ENCODE measurements at regions not wholly inside any gene's neighbourhood (a gene's known extent, or its start where the extent isn't known, plus 50 kb on each side); places are given as distances from the start of the nearest gene placed in this dataset.
A peak's percentile ranks its signal among the peaks of the same experiment; 100 is the strongest.

DNA sequence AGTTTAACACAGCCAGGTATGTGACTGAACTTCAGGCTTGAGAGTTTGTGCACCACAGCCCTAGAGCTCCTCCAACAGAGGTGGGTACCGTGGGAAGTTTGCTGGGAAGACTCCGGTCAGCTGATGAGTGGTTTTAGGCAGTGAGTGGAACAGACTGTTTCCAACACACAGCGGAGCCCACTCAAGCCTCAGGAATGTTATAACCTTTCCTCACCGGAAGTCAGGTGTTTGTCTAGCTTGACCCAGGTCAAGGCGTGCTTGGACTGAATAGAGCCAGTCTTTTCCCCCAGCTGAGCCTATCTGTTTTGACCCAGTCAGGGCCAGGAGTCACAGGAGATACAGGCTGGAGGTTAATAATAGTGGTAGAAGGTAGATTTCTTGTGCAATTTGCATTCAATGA is 138.4 kb upstream of the PARP11 start (continued):
- TF ChIP-seq ZNF362 (CRISPR knock-in tag; IDR thresholded peaks at IDR 0.05; ENCODE audit: borderline replicate concordance) (peak; percentile 78; the same call in 1 of the 2 replicates), MATR3 (CRISPR knock-in tag; IDR thresholded peaks at IDR 0.05) (no peak), KMT2A (CRISPR knock-in tag; IDR thresholded peaks at IDR 0.05) (no peak), KLF11 (CRISPR knock-in tag; IDR thresholded peaks at IDR 0.05) (no peak), ISL2 (CRISPR knock-in tag; IDR thresholded peaks at IDR 0.05) (peak; percentile 83), KAT8 (CRISPR knock-in tag; IDR thresholded peaks at IDR 0.05) (0 out of 2 replicates have a peak, but pooled peaks have one; percentile 37), ZMYM3 (CRISPR knock-in tag; IDR thresholded peaks at IDR 0.05) (peak; percentile 74; the same call in 1 of the 2 replicates), KDM3A (CRISPR knock-in tag; IDR thresholded peaks at IDR 0.05; ENCODE audit: low read depth) (peak; percentile 68; the same call in 1 of the 2 replicates), ZNF720 (CRISPR knock-in tag; IDR thresholded peaks at IDR 0.05) (no peak), SP140L (CRISPR knock-in tag; IDR thresholded peaks at IDR 0.05; ENCODE audit: borderline replicate concordance) (no peak), XRCC5 (optimal IDR thresholded peaks at IDR 0.05; ENCODE audit: low read length) (no peak), NFKB2 (CRISPR knock-in tag; IDR thresholded peaks at IDR 0.05; ENCODE audit: borderline replicate concordance) (no peak), ZC3H4 (CRISPR knock-in tag; IDR thresholded peaks at IDR 0.05; ENCODE audit: borderline replicate concordance) (no peak), NFIB (CRISPR knock-in tag; IDR thresholded peaks at IDR 0.05; ENCODE audit: borderline replicate concordance) (no peak), ZNF333 (CRISPR knock-in tag; IDR thresholded peaks at IDR 0.05; ENCODE audit: borderline replicate concordance) (no peak), PHF20 (CRISPR knock-in tag; IDR thresholded peaks at IDR 0.05) (no peak), FOXM1 (CRISPR knock-in tag; IDR thresholded peaks at IDR 0.05) (no peak), ZSCAN12 (CRISPR knock-in tag; IDR thresholded peaks at IDR 0.05) (no peak), TBP (CRISPR knock-in tag; IDR thresholded peaks at IDR 0.05) (no peak), BCLAF1 (IDR thresholded peaks at IDR 0.05) (no peak)
- TF ChIP-seq, protein P1, sequence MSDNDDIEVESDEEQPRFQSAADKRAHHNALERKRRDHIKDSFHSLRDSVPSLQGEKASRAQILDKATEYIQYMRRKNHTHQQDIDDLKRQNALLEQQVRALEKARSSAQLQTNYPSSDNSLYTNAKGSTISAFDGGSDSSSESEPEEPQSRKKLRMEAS (IDR thresholded peaks at IDR 0.05), result peak; percentile 71
- TF ChIP-seq, protein P2, sequence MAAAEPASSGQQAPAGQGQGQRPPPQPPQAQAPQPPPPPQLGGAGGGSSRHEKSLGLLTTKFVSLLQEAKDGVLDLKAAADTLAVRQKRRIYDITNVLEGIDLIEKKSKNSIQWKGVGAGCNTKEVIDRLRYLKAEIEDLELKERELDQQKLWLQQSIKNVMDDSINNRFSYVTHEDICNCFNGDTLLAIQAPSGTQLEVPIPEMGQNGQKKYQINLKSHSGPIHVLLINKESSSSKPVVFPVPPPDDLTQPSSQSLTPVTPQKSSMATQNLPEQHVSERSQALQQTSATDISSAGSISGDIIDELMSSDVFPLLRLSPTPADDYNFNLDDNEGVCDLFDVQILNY (CRISPR knock-in tag; conservative IDR thresholded peaks at IDR 0.05), result no peak
- TF ChIP-seq, protein P3, sequence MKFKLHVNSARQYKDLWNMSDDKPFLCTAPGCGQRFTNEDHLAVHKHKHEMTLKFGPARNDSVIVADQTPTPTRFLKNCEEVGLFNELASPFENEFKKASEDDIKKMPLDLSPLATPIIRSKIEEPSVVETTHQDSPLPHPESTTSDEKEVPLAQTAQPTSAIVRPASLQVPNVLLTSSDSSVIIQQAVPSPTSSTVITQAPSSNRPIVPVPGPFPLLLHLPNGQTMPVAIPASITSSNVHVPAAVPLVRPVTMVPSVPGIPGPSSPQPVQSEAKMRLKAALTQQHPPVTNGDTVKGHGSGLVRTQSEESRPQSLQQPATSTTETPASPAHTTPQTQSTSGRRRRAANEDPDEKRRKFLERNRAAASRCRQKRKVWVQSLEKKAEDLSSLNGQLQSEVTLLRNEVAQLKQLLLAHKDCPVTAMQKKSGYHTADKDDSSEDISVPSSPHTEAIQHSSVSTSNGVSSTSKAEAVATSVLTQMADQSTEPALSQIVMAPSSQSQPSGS (CRISPR knock-in tag; IDR thresholded peaks at IDR 0.05), result peak; percentile 53; the same call in 1 of the 2 replicates
